SK-N-SH (cell line): ENCODE measurements at regions not wholly inside any gene's neighbourhood (a gene's known extent, or its start where the extent isn't known, plus 50 kb on each side); places are given as distances from the start of the nearest gene placed in this dataset.

Experiments used
- CTCF ChIA-PET: fragments of 300-600, 350-600 bp; formaldehyde crosslinking; extraction: SDS; loops from one replicate; lab custom pipeline; 2021; lab: Yijun Ruan, JAX
- POLR2A ChIA-PET: fragments of 350-600 bp; sonication (Branson Sonifier 250); formaldehyde crosslinking; extraction: SDS; loops from one replicate; lab custom pipeline; 2020; ENCODE audit warnings: antibody characterized with exemption, inconsistent platforms; lab: Yijun Ruan, JAX
- DNase-seq: peaks from one replicate; pipeline ENCODE4 v3.0.0; 2012
- H2AFZ ChIP-seq: fragments of 200-600 bp; sonication (generic); 2 replicates; pipeline ENCODE4 v1.8.1; 2016; ENCODE audit warnings: antibody characterized with exemption, mild to moderate bottlenecking, low read depth
- H3F3A ChIP-seq: fragments of 200-600 bp; sonication (generic); replicated peaks from 2 replicates; pipeline ENCODE3; 2016; ENCODE audit warnings: antibody characterized with exemption, mild to moderate bottlenecking; ENCODE audit not compliant: insufficient read depth
- H3K27ac ChIP-seq, 2 experiments: fragments of 200-500 bp in 1 of 2; fragments of 200-600 bp in 1 of 2; sonication (Bioruptor generic) in 1 of 2; sonication (generic), shearing (Covaris generic) in 1 of 2; 2 replicates each; pipeline versions ENCODE4 v1.5.1 to v1.6.1; 2014 to 2016; ENCODE audit warnings: low read depth in 2 of 2, inconsistent platforms in 1 of 2, low read length in 1 of 2, mild to moderate bottlenecking in 1 of 2, mixed read lengths in 1 of 2
- H3K27me3 ChIP-seq: fragments of 200-600 bp; sonication (generic), shearing (Covaris generic); 2 replicates; pipeline ENCODE4 v1.6.1; 2016; ENCODE audit warnings: mixed run types; ENCODE audit not compliant: insufficient read depth
- H3K36me3 ChIP-seq, 2 experiments: fragments of 200-500 bp in 1 of 2; fragments of 200-600 bp in 1 of 2; sonication (Bioruptor generic) in 1 of 2; sonication (generic) in 1 of 2; replicated peaks in 1 of 2; 2 replicates each; pipeline versions ENCODE3 to v1.5.1; 2014 to 2016; ENCODE audit warnings: low read length in 1 of 2, mild to moderate bottlenecking in 1 of 2; ENCODE audit not compliant: insufficient read depth in 2 of 2, control insufficient read depth in 1 of 2
- H3K4me1 ChIP-seq, 2 experiments: fragments of 200-500 bp in 1 of 2; fragments of 200-600 bp in 1 of 2; sonication (Bioruptor generic) in 1 of 2; sonication (generic), shearing (Covaris generic) in 1 of 2; 2 replicates each; pipeline versions ENCODE4 v1.5.1 to v1.6.1; 2014 to 2016; ENCODE audit warnings: low read depth in 1 of 2, low read length in 1 of 2, mixed run types in 1 of 2; ENCODE audit not compliant: insufficient read depth in 2 of 2, control insufficient read depth in 1 of 2
- H3K4me2 ChIP-seq: fragments of 200-600 bp; sonication (generic), shearing (Covaris generic); 2 replicates; pipeline ENCODE4 v1.6.1; 2017; ENCODE audit warnings: mixed run types
- H3K4me3 ChIP-seq, 2 experiments: fragments of 200-500 bp in 1 of 2; fragments of 200-600 bp in 1 of 2; sonication (Bioruptor generic) in 1 of 2; sonication (generic), shearing (Covaris generic) in 1 of 2; 2 replicates each; pipeline versions ENCODE4 v1.5.1 to v1.8.1; 2014 to 2016; ENCODE audit warnings: low read depth in 2 of 2, inconsistent platforms in 1 of 2, low read length in 1 of 2, mild to moderate bottlenecking in 1 of 2, mixed read lengths in 1 of 2, moderate library complexity in 1 of 2
- H3K79me2 ChIP-seq: fragments of 200-600 bp; sonication (generic); 2 replicates; pipeline ENCODE4 v1.8.1; 2017; ENCODE audit warnings: mild to moderate bottlenecking; ENCODE audit not compliant: insufficient read depth
- H3K9ac ChIP-seq: fragments of 200-600 bp; sonication (generic); 2 replicates; pipeline ENCODE4 v1.6.1; 2017; ENCODE audit warnings: mixed run types
- H3K9me2 ChIP-seq: fragments of 200-600 bp; sonication (generic); 2 replicates; pipeline ENCODE4 v1.6.1; 2017; ENCODE audit warnings: mixed run types
- H3K9me3 ChIP-seq: fragments of 200-600 bp; sonication (generic); 2 replicates; pipeline ENCODE4 v1.6.1; 2017; ENCODE audit warnings: mixed run types, mild to moderate bottlenecking, moderate library complexity
- H4K20me1 ChIP-seq: fragments of 200-600 bp; sonication (generic); 2 replicates; pipeline ENCODE4 v1.6.1; 2017; ENCODE audit warnings: mild to moderate bottlenecking, mixed run types; ENCODE audit not compliant: insufficient read depth
- CTCF ChIP-seq: fragments of 200-600 bp; sonication (generic); IDR thresholded peaks from 2 replicates; pipeline ENCODE4 v1.6.1; 2017; ENCODE audit warnings: antibody characterized with exemption, mild to moderate bottlenecking, moderate library complexity
- ELF1 ChIP-seq: IDR thresholded peaks from 2 replicates; pipeline ENCODE4 v1.4.0; 2012
- EP300 ChIP-seq, 2 experiments: IDR thresholded peaks; 2 replicates each; pipeline versions ENCODE4 v1.4.0 to v1.6.1; 2012; ENCODE audit warnings: borderline replicate concordance in 1 of 2, low read depth in 1 of 2, low read length in 1 of 2
- FOSL2 ChIP-seq: IDR thresholded peaks from 2 replicates; pipeline ENCODE4 v1.4.0; 2012; ENCODE audit warnings: low read depth, mild to moderate bottlenecking, moderate library complexity, borderline replicate concordance
- FOXM1 ChIP-seq: IDR thresholded peaks from 2 replicates; pipeline ENCODE4 v1.4.0; 2012; ENCODE audit warnings: low read depth, mild to moderate bottlenecking
- GATA2 ChIP-seq: sonication (generic); formaldehyde crosslinking; IDR thresholded peaks from 2 replicates; pipeline ENCODE4 v1.5.0; 2020; ENCODE audit warnings: mild to moderate bottlenecking, missing genetic modification reagents
- MAX ChIP-seq: IDR thresholded peaks from 2 replicates; pipeline ENCODE4 v1.4.0; 2012; ENCODE audit warnings: low read depth
- MXI1 ChIP-seq: IDR thresholded peaks from 2 replicates; pipeline ENCODE4 v1.6.1; 2012; ENCODE audit warnings: mild to moderate bottlenecking, low read depth, low read length, improper control_type of control experiment
- NRF1 ChIP-seq: IDR thresholded peaks from 2 replicates; pipeline ENCODE4 v1.6.1; 2012; ENCODE audit warnings: low read depth, mild to moderate bottlenecking, low read length
- PBX3 ChIP-seq: IDR thresholded peaks from 2 replicates; pipeline ENCODE4; 2012
- RAD21 ChIP-seq: IDR thresholded peaks from 2 replicates; pipeline ENCODE4 v1.6.1; 2012; ENCODE audit warnings: mild to moderate bottlenecking, low read length
- RCOR1 ChIP-seq: fragments of 150-350 bp; IDR thresholded peaks from 2 replicates; pipeline ENCODE4 v1.6.1; 2017; ENCODE audit warnings: antibody characterized with exemption, low read length
- REST ChIP-seq: IDR thresholded peaks from 2 replicates; pipeline ENCODE4 v1.6.1; 2012; ENCODE audit warnings: mild to moderate bottlenecking, low read depth, low read length, moderate library complexity
- RXRA ChIP-seq: IDR thresholded peaks from 2 replicates; pipeline ENCODE4 v1.4.0; 2012; ENCODE audit warnings: low read depth, mild to moderate bottlenecking, borderline replicate concordance
- SIN3A ChIP-seq: IDR thresholded peaks from 2 replicates; pipeline ENCODE4 v1.6.1; 2012; ENCODE audit warnings: low read depth, mild to moderate bottlenecking, low read length, moderate library complexity, borderline replicate concordance
- TAF1 ChIP-seq: IDR thresholded peaks from 2 replicates; pipeline ENCODE4 v1.6.1; 2012; ENCODE audit warnings: low read depth, mild to moderate bottlenecking, low read length, moderate library complexity, borderline replicate concordance
- TEAD4 ChIP-seq: IDR thresholded peaks from 2 replicates; pipeline ENCODE4 v1.4.0; 2012; ENCODE audit warnings: mild to moderate bottlenecking, borderline replicate concordance; ENCODE audit not compliant: insufficient read depth
- USF1 ChIP-seq: IDR thresholded peaks from 2 replicates; pipeline ENCODE4 v1.4.0; 2012; ENCODE audit warnings: low read depth, borderline replicate concordance
- YY1 ChIP-seq: IDR thresholded peaks from 2 replicates; pipeline ENCODE4 v1.4.0; 2012; ENCODE audit warnings: low read depth, mild to moderate bottlenecking
- WGBS: methylation state at CpG from one replicate; pipeline ENCODE4 v1.1.6; 2017; ENCODE audit warnings: low lambda C conversion rate; 5-methylcytosine and 5-hydroxymethylcytosine counted together

GRCh38 chr5:173786286-173787187 lies 101.6 kb upstream of the CPEB4 start:
- no peak overlapping the region for H3K27ac ChIP-seq
- ChIA-PET POLR2A (interaction anchor here (0.6 kb wide), 1 partner anchor 19 kb away, joined by 3 read pairs; no protein-coding TSS in a partner anchor), CTCF (interaction anchor here (0.9 to 1.5 kb wide), 2 partner anchors 8 to 139 kb away, joined by 3 read pairs; no protein-coding TSS in a partner anchor)
- H3K9me3 ChIP-seq, result no peaks in the 10 kb centered on the region
- H3F3A ChIP-seq, result no peaks in the 10 kb centered on the region
- peaks cover 0 to 9% of the 10 kb centered on the region in 2 experiments; a peak in 2 of 4 replicates for H3K4me1 ChIP-seq
- H2AFZ ChIP-seq, result no peak overlapping the region
- no peak for TF ChIP-seq USF1
- no peak for TF ChIP-seq PBX3
- no peak for TF ChIP-seq TAF1
- TF ChIP-seq NRF1, result no peak
- TF ChIP-seq RCOR1, result no peak
- TF ChIP-seq GATA2 (CRISPR knock-in tag), result no peak
- no peak for TF ChIP-seq SIN3A
- no peak for TF ChIP-seq MXI1
- no peak for TF ChIP-seq REST
- TF ChIP-seq CTCF, result no peak
- TF ChIP-seq FOXM1, result no peak
- TF ChIP-seq RAD21, result no peak
- no peak for TF ChIP-seq ELF1
- no peak for TF ChIP-seq EP300 (IDR thresholded peaks at IDR 0.05; ENCODE audit: borderline replicate concordance in 1 of 2, low read depth in 1 of 2, low read length in 1 of 2)
- no peak for TF ChIP-seq MAX
- no peak for TF ChIP-seq RXRA
- TF ChIP-seq TEAD4, result no peak
- no peak for TF ChIP-seq FOSL2
- TF ChIP-seq YY1, result no peak
- TF ChIP-seq, all 33 proteins: peak for 0
- Histone ChIP-seq H4K20me1 (no peaks in the 10 kb centered on the region), H3K4me3 (no peak overlapping the region), H3K9ac (no peak overlapping the region), H3K27me3 (no peaks in the 10 kb centered on the region), H3K79me2 (no peaks in the 10 kb centered on the region), H3K36me3 (no peaks in the 10 kb centered on the region), H3K4me2 (no peak overlapping the region), H3K9me2 (no peaks in the 10 kb centered on the region)
- 82% methylated on average over 10 of the region's 10 CpGs for WGBS
- DNase-seq, result no peak
